Naive thymus-derived CD8-positive, alpha-beta T cell (primary cell): ENCODE measurements at regions not wholly inside any gene's neighbourhood (a gene's known extent, or its start where the extent isn't known, plus 50 kb on each side); places are given as distances from the start of the nearest gene placed in this dataset.

Experiments used
- ATAC-seq, 2 donors: fragments of 150-1000 bp; cut with Tn5 transposase in 1 of 2; sonication (Bioruptor Pico), chemical (Tn5 transposase) in 1 of 2; 1 replicate in 1 of 2; 2 replicates in 1 of 2; pipeline ENCODE4 v1.10.0; 2021; ENCODE audit warnings: mild to moderate bottlenecking in 2 of 2, moderate library complexity in 2 of 2
- POLR2A ChIA-PET: fragments of 350-600 bp; sonication (Branson Sonifier 250); formaldehyde crosslinking; loops from one replicate; lab custom pipeline; 2021; ENCODE audit warnings: antibody characterized with exemption; lab: Charles Lee
- DNase-seq, 10 donors: peaks; one replicate each; pipeline versions ENCODE4 v3.0.0 to v3.0.0-alpha.2; 2020 to 2022
- H3K27ac Mint-ChIP-seq, 10 donors: one replicate each; pipeline ENCODE4 v1.8.0; 2020 to 2022; ENCODE audit warnings: mild to moderate bottlenecking in 10 of 10, mixed read lengths in 10 of 10, moderate library complexity in 4 of 10, inconsistent platforms in 1 of 10
- H3K27me3 Mint-ChIP-seq, 5 donors: one replicate each; pipeline ENCODE4 v1.8.0; 2021 to 2022; ENCODE audit warnings: mixed read lengths in 5 of 5
- H3K36me3 Mint-ChIP-seq, 3 donors: one replicate each; pipeline ENCODE4 v1.8.0; 2020 to 2022; ENCODE audit warnings: mixed read lengths in 3 of 3, mild to moderate bottlenecking in 2 of 3, inconsistent platforms in 1 of 3
- H3K4me1 Mint-ChIP-seq, 4 donors: one replicate each; pipeline ENCODE4 v1.8.0; 2021 to 2022; ENCODE audit warnings: mixed read lengths in 4 of 4
- H3K4me3 Mint-ChIP-seq, 10 donors: one replicate each; pipeline ENCODE4 v1.8.0; 2020 to 2022; ENCODE audit warnings: mild to moderate bottlenecking in 10 of 10, mixed read lengths in 10 of 10, moderate library complexity in 6 of 10, inconsistent platforms in 1 of 10
- H3K9me3 Mint-ChIP-seq, 9 donors: one replicate each; pipeline ENCODE4 v1.8.0; 2020 to 2022; ENCODE audit warnings: mixed read lengths in 9 of 9, mild to moderate bottlenecking in 3 of 9, inconsistent platforms in 1 of 9, moderate library complexity in 1 of 9

GRCh38 chr11:13841393-13841792, 121.1 kb upstream of the SPON1 start:
- DNase-seq (no peak), ATAC-seq (no peak)
- H3K9me3 Mint-ChIP-seq, result no peaks in the 10 kb centered on the region
- POLR2A ChIA-PET, result no interaction called here
- no peaks in the 10 kb centered on the region for H3K27me3 Mint-ChIP-seq
- H3K36me3 Mint-ChIP-seq, result no peaks in the 10 kb centered on the region
- H3K4me3 Mint-ChIP-seq, result no peak overlapping the region
- peaks cover 8 to 23% (median 15%) of the 10 kb centered on the region in 4 donors for H3K4me1 Mint-ChIP-seq
- H3K27ac Mint-ChIP-seq, result peak overlapping the region in 2 of 10 donors; percentile 13 to 29

GRCh38 chr11:13848031-13848430, 114.5 kb upstream of the SPON1 start:
- Mint-ChIP-seq H3K9me3 (no peaks in the 10 kb centered on the region), H3K36me3 (no peaks in the 10 kb centered on the region), H3K4me1 (peaks cover 3 to 10% (median 9%) of the 10 kb centered on the region in 4 donors), H3K27me3 (peaks cover 0 to 15% (median 5%) of the 10 kb centered on the region in 5 donors), H3K27ac (no peak overlapping the region), H3K4me3 (no peak overlapping the region)
- POLR2A ChIA-PET, result no interaction called here
- no peak for DNase-seq
- no peak for ATAC-seq

GRCh38 chr11:13850231-13851005, 112.1 kb upstream of the SPON1 start:
- no peaks in the 10 kb centered on the region for H3K9me3 Mint-ChIP-seq
- H3K4me3 Mint-ChIP-seq, result no peak overlapping the region
- no peak for ATAC-seq
- DNase-seq, result no peak
- H3K27ac Mint-ChIP-seq, result peak overlapping the region in 3 of 10 donors; percentile 30 to 72 (median 54)
- H3K36me3 Mint-ChIP-seq, result no peaks in the 10 kb centered on the region
- peaks cover 0 to 15% (median 5%) of the 10 kb centered on the region in 5 donors for H3K27me3 Mint-ChIP-seq
- H3K4me1 Mint-ChIP-seq, result peaks cover 2 to 10% (median 9%) of the 10 kb centered on the region in 4 donors
- POLR2A ChIA-PET, result interaction anchor here (1.5 kb wide), 1 partner anchor 15 kb away, joined by 4 read pairs; no protein-coding TSS in a partner anchor

- Mint-ChIP-seq H3K36me3 (no peaks in the 10 kb centered on the region), H3K27ac (peak overlapping the region in 1 of 10 donors; percentile 31), H3K4me1 (peaks cover 2 to 10% (median 9%) of the 10 kb centered on the region in 4 donors), H3K27me3 (peaks cover 0 to 15% (median 5%) of the 10 kb centered on the region in 5 donors), H3K9me3 (no peaks in the 10 kb centered on the region), H3K4me3 (no peak overlapping the region)
- ATAC-seq, result no peak
- DNase-seq, result no peak
- POLR2A ChIA-PET, result interaction anchor here (1.5 kb wide), 1 partner anchor 17 kb away, joined by 4 read pairs; no protein-coding TSS in a partner anchor
Measured at GRCh38 chr11:13851691-13852090, 110.8 kb upstream of the SPON1 start.

GRCh38 chr11:13852481-13852880, 110.0 kb upstream of the SPON1 start:
- Mint-ChIP-seq H3K4me1 (peaks cover 2 to 10% (median 9%) of the 10 kb centered on the region in 4 donors), H3K9me3 (no peaks in the 10 kb centered on the region), H3K27me3 (peaks cover 0 to 15% (median 5%) of the 10 kb centered on the region in 5 donors), H3K4me3 (no peak overlapping the region), H3K27ac (peak overlapping the region in 1 of 10 donors; percentile 50), H3K36me3 (no peaks in the 10 kb centered on the region)
- POLR2A ChIA-PET, result no interaction called here
- no peak for ATAC-seq
- DNase-seq, result no peak

GRCh38 chr11:13857828-13858227, 104.7 kb upstream of the SPON1 start:
- H3K4me1 Mint-ChIP-seq, result peaks cover 14 to 29% (median 23%) of the 10 kb centered on the region in 4 donors
- no peak overlapping the region for H3K27ac Mint-ChIP-seq
- peaks cover 0 to 4% (median 0%) of the 10 kb centered on the region in 5 donors for H3K27me3 Mint-ChIP-seq
- POLR2A ChIA-PET, result no interaction called here
- H3K9me3 Mint-ChIP-seq, result peaks cover 0 to 8% (median 0%) of the 10 kb centered on the region in 9 donors
- DNase-seq (no peak), ATAC-seq (no peak)
- no peak overlapping the region for H3K4me3 Mint-ChIP-seq
- H3K36me3 Mint-ChIP-seq, result peaks cover 0 to 3% (median 0%) of the 10 kb centered on the region in 3 donors

GRCh38 chr11:13859892-13860291, 102.6 kb upstream of the SPON1 start:
- peak; percentile 15 to 74 (median 42) for DNase-seq
- peaks cover 0 to 4% (median 0%) of the 10 kb centered on the region in 5 donors for H3K27me3 Mint-ChIP-seq
- peaks cover 0 to 8% (median 0%) of the 10 kb centered on the region in 9 donors for H3K9me3 Mint-ChIP-seq
- H3K4me1 Mint-ChIP-seq, result peaks cover 14 to 30% (median 23%) of the 10 kb centered on the region in 4 donors
- H3K36me3 Mint-ChIP-seq, result peaks cover 0 to 3% (median 0%) of the 10 kb centered on the region in 3 donors
- peak; percentile 96 for ATAC-seq
- POLR2A ChIA-PET, result interaction anchor here (0.7 to 3.4 kb wide), 3 partner anchors 10 to 288 kb away, joined by 3 to 15 read pairs (median 5); no protein-coding TSS in a partner anchor
- peak overlapping the region in 7 of 10 donors; percentile 3 to 44 (median 25) for H3K4me3 Mint-ChIP-seq
- H3K27ac Mint-ChIP-seq, result peak overlapping the region in 7 of 10 donors; percentile 7 to 86 (median 78)

GRCh38 chr11:13861411-13861810, 101.1 kb upstream of the SPON1 start:
- Mint-ChIP-seq H3K27ac (peak overlapping the region in 9 of 10 donors; percentile 63 to 93 (median 82)), H3K4me3 (peak overlapping the region in 7 of 10 donors; percentile 36 to 65 (median 57)), H3K4me1 (peaks cover 14 to 30% (median 23%) of the 10 kb centered on the region in 4 donors), H3K27me3 (peaks cover 0 to 4% (median 0%) of the 10 kb centered on the region in 5 donors), H3K9me3 (peaks cover 0 to 8% (median 0%) of the 10 kb centered on the region in 9 donors), H3K36me3 (peaks cover 0 to 3% (median 0%) of the 10 kb centered on the region in 3 donors)
- DNase-seq (peak in 4 of 10 donors; percentile 4 to 24 (median 18)), ATAC-seq (peak; percentile 47 to 55)
- POLR2A ChIA-PET, result interaction anchor here (0.8 to 3.4 kb wide), 3 partner anchors 64 to 96 kb away, joined by 3 to 15 read pairs (median 3); no protein-coding TSS in a partner anchor

- H3K27me3 Mint-ChIP-seq, result no peaks in the 10 kb centered on the region
- H3K9me3 Mint-ChIP-seq, result peaks cover 0 to 8% (median 0%) of the 10 kb centered on the region in 9 donors
- no peak overlapping the region for H3K4me3 Mint-ChIP-seq
- ATAC-seq (no peak), DNase-seq (no peak)
- POLR2A ChIA-PET, result interaction anchor here (0.9 kb wide), 1 partner anchor 78 kb away, joined by 3 read pairs; no protein-coding TSS in a partner anchor
- H3K36me3 Mint-ChIP-seq, result peaks cover 0 to 3% (median 0%) of the 10 kb centered on the region in 3 donors
- peak overlapping the region in 3 of 10 donors; percentile 38 to 87 (median 83) for H3K27ac Mint-ChIP-seq
- H3K4me1 Mint-ChIP-seq, result peaks cover 14 to 30% (median 25%) of the 10 kb centered on the region in 4 donors
Measured at GRCh38 chr11:13862845-13863392, 99.6 kb upstream of the SPON1 start.

- H3K27me3 Mint-ChIP-seq, result no peaks in the 10 kb centered on the region
- peaks cover 0 to 19% (median 0%) of the 10 kb centered on the region in 9 donors for H3K9me3 Mint-ChIP-seq
- peaks cover 0 to 5% (median 3%) of the 10 kb centered on the region in 3 donors for H3K36me3 Mint-ChIP-seq
- DNase-seq, result peak in 8 of 10 donors; percentile 45 to 90 (median 72)
- POLR2A ChIA-PET, result interaction anchor here (0.6 to 2.3 kb wide), 10 partner anchors 10 to 488 kb away, joined by 3 to 23 read pairs (median 6); partner anchors contain the start of gene SPON1
- H3K4me1 Mint-ChIP-seq, result peaks cover 19 to 49% (median 35%) of the 10 kb centered on the region in 4 donors
- H3K4me3 Mint-ChIP-seq, result peak overlapping the region in 9 of 10 donors; percentile 0 to 62 (median 37)
- H3K27ac Mint-ChIP-seq, result peak overlapping the region; percentile 89 to 98 (median 94)
- peak; percentile 94 to 95 for ATAC-seq
Measured at GRCh38 chr11:13868710-13869397, 93.7 kb upstream of the SPON1 start.

GRCh38 chr11:13869398-13869886, 93.1 kb upstream of the SPON1 start:
- H3K36me3 Mint-ChIP-seq, result peaks cover 0 to 5% (median 3%) of the 10 kb centered on the region in 3 donors
- peaks cover 0 to 19% (median 0%) of the 10 kb centered on the region in 9 donors for H3K9me3 Mint-ChIP-seq
- POLR2A ChIA-PET, result interaction anchor here (0.6 to 2.3 kb wide), 8 partner anchors 10 to 93 kb away, joined by 3 to 23 read pairs (median 6); partner anchors contain the start of gene SPON1
- DNase-seq, result no peak
- peak in 1 of 2 donors; percentile 55 for ATAC-seq
- no peaks in the 10 kb centered on the region for H3K27me3 Mint-ChIP-seq
- H3K4me1 Mint-ChIP-seq, result peaks cover 19 to 51% (median 35%) of the 10 kb centered on the region in 4 donors
- H3K27ac Mint-ChIP-seq, result peak overlapping the region; percentile 89 to 98 (median 94)
- peak overlapping the region in 9 of 10 donors; percentile 0 to 62 (median 37) for H3K4me3 Mint-ChIP-seq
